RWPE1 (cell line): ENCODE measurements at regions not wholly inside any gene's neighbourhood (a gene's known extent, or its start where the extent isn't known, plus 50 kb on each side); places are given as distances from the start of the nearest gene placed in this dataset.

ENCODE experiments used
- CTCF ChIA-PET: fragments of 350-600 bp; sonication (Branson Sonifier 250); formaldehyde crosslinking; extraction: SDS; loops from one replicate; lab custom pipeline; 2021; lab: Yijun Ruan, JAX
- POLR2A ChIA-PET: fragments of 400-600 bp; formaldehyde crosslinking; extraction: SDS; loops from one replicate; lab custom pipeline; 2020; ENCODE audit warnings: antibody characterized with exemption; ENCODE audit not compliant: low non-redundant PET; lab: Yijun Ruan, JAX
- DNase-seq: peaks from one replicate; pipeline ENCODE4 v3.0.0; 2012; ENCODE audit warnings: low spot score
- H3K27ac ChIP-seq: fragments of 450-650 bp; 2 replicates; pipeline ENCODE4 v1.5.1; 2017
- TF ChIP-seq, protein P1 (sequence below): fragments of 450-650 bp; conservative IDR thresholded peaks from 2 replicates; pipeline ENCODE4 v1.5.1; 2017; ENCODE audit warnings: low read depth, mild to moderate bottlenecking

DNA sequence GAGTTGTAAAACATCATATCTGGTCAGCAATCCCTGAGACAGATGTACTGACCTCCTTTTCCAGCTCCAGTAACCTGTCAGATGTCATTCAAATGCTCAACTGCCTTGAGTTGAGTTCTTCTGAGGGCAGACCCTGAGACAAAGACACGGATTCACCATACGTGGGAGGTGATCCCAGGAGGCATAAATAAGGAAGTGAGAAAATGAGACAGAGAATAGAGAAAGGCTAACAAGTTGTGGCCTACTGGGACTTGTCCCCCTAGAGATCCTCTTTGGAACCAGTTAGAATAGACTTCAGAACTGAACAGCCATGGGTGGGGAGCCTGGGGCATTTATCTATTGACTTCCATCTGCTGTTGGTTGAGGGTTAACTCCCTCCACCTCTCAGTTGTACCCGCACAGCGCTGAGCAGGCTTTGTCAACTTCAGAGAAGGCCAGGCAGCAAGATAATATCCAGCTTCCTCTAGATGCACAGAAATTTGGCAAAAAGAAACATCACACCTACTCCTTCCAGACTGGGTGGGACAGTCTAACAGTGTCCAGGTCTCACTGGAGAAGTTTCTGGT lies 123.0 kb upstream of the DYNLRB2 start:
- CTCF ChIA-PET, result no interaction called here
- H3K27ac ChIP-seq, result no peak overlapping the region
- no peak for DNase-seq
- TF ChIP-seq, protein P1, sequence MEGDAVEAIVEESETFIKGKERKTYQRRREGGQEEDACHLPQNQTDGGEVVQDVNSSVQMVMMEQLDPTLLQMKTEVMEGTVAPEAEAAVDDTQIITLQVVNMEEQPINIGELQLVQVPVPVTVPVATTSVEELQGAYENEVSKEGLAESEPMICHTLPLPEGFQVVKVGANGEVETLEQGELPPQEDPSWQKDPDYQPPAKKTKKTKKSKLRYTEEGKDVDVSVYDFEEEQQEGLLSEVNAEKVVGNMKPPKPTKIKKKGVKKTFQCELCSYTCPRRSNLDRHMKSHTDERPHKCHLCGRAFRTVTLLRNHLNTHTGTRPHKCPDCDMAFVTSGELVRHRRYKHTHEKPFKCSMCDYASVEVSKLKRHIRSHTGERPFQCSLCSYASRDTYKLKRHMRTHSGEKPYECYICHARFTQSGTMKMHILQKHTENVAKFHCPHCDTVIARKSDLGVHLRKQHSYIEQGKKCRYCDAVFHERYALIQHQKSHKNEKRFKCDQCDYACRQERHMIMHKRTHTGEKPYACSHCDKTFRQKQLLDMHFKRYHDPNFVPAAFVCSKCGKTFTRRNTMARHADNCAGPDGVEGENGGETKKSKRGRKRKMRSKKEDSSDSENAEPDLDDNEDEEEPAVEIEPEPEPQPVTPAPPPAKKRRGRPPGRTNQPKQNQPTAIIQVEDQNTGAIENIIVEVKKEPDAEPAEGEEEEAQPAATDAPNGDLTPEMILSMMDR, result no peak
- POLR2A ChIA-PET, result no interaction called here

DNA sequence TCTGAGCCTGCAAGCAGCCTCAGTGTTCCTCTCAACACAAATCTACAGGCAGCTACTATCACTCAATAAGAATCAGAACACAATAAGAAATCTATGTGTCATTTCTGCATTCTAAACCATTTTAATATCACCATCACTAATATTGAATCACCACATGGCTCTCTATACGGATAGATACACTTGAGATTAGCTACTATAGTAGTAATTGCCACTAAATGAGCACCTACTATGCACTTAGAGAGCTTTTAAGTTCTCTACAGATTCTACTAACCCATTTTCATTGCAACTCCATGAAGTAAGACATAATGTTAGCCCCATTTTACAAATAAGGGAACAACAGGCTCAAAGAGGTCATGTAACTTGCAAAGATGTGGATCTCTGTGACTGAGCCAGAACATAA lies 132.8 kb upstream of the DYNLRB2 start:
- no peak overlapping the region for H3K27ac ChIP-seq
- ChIA-PET POLR2A (no interaction called here), CTCF (no interaction called here)
- DNase-seq, result no peak
- TF ChIP-seq, protein P1, result no peak

DNA sequence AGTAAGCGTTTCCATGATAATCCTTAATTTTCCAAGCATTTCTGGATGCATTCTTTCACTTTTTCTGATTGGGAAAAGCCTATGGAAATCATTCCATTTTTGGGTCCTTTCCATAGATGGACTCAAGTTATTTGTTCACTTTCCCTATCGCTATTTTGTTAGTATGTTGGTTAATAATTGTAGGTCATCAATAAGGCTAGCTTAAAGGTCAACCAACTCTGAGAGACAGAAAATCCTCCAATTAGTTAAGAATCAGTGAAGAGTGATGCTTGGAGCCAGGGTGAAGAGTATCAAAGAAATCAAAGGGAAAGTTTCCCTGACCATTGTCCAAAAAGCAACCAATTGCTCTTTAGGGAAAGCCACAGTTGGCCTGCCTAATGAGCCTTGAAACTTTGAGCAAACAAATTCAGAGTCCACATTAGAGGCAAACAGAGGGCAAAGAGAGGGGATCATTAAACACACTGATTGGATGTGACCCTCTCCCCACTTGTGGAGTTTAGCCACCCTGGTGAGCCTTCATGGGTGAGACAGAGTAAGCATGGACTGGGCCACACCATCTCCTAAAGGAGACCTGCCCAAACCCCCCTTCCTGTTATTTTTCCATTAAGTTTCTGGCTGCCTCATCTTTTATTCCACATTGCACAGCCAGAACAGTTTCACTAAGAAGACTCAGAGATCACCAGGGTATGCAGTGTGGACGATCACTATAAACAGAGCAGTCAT lies 133.4 kb upstream of the DYNLRB2 start:
- ChIA-PET POLR2A (no interaction called here), CTCF (no interaction called here)
- TF ChIP-seq, protein P1, result no peak
- no peak for DNase-seq
- H3K27ac ChIP-seq, result no peak overlapping the region

DNA sequence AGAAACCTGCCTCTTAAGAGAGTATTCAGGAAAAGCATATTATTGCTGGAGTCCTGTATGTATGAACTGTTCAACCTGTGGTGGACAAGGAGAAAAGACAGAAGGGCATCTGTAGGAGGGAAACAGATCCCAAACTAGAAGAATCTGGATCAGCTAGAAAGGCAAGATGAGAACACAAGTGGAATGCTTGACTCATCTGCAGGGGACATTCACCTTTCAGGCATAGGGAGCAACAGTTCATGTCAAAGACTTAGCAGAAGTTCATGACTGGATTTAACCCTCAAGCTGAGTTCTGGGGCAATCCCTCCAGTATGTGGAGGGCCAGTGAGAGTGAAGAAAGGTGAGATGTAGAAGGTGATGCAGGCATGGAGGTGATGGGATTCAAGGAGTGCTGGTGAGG lies 135.9 kb upstream of the DYNLRB2 start:
- TF ChIP-seq, protein P1, result no peak
- CTCF ChIA-PET, result no interaction called here
- DNase-seq, result no peak

DNA sequence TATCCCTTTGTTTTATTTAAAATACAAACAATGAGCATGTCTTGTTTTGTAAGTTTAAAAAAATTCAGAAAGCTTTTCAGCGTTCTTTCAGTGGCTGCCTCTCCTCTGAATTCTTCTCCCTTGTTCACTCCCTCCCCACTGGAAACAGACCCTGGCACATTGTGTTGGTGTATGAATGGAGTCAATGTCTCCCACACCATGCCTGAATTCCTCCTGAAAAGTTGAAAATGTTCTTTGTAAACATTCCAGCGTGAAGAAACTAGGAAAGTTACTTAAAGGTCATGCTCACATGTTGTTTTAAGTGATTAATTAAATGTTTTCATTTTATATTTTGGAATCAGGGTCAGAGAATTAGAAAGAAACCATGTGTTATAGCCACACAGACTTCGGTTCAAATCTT lies 136.9 kb upstream of the DYNLRB2 start:
- TF ChIP-seq, protein P1, result no peak
- POLR2A ChIA-PET, result no interaction called here
- CTCF ChIA-PET, result no interaction called here
- H3K27ac ChIP-seq, result no peak overlapping the region
- no peak for DNase-seq

More for the DNA sequence above, 135.9 kb upstream of the DYNLRB2 start:
- POLR2A ChIA-PET, result no interaction called here
- no peak overlapping the region for H3K27ac ChIP-seq

DNA sequence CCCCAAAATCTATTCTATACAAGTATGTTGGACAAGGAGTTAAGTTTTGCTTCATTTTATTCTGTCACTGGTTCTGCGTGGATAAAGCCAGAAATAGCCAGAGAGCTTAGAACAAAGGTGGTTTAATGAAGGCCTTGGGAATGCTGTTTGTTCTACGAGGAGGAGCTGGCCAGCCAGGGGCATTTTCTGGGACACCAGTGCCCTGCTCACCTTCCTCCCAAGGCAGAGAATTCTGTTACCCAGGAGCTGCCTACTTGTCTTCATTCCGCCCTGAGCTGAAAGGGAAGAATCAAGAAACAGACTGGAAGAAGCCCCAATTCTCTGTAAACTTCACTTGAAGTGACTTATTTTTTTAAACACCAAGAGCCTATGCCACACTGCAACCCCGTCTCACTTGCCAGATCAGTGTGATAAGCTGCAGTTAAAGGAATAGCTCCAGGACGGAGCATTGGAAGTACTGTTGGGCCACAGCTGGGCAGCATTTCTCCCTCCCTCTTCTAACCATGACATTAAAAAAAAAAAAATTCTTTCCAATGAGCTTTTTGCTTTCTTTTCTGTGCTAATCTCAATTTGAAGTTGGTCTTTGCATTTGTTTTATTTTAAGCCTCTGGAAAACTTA lies 149.8 kb upstream of the DYNLRB2 start:
- DNase-seq, result no peak
- ChIA-PET POLR2A (no interaction called here), CTCF (interaction anchor here (0.6 kb wide), 1 partner anchor 1330 kb away, joined by 4 read pairs; no protein-coding TSS in a partner anchor)
- TF ChIP-seq, protein P1, result no peak
- H3K27ac ChIP-seq, result no peak overlapping the region
